ENCODE measurements at regions not wholly inside any gene's neighbourhood (a gene's known extent, or its start where the extent isn't known, plus 50 kb on each side); places are given as distances from the start of the nearest gene placed in this dataset.

GRCh38 chr3:20264900-20265567 lies 79.0 kb upstream of the SGO1 start:
- H3K79me2 ChIP-seq (ENCODE audit: insufficient read depth, low read length): no peaks in the 10 kb centered on the region
- H2AFZ ChIP-seq (ENCODE audit: low read length): no peak overlapping the region
- H3F3A ChIP-seq (ENCODE audit: low read depth): no peaks in the 10 kb centered on the region
- H3K27me3 ChIP-seq (ENCODE audit: insufficient read depth, low read length, poor library complexity, severe bottlenecking): no peaks in the 10 kb centered on the region
- H3K4me1 ChIP-seq (ENCODE audit: insufficient read depth, low read length, poor library complexity, severe bottlenecking): no peaks in the 10 kb centered on the region
- no peaks in the 10 kb centered on the region for H3K9me3 ChIP-seq (ENCODE audit: insufficient read depth, low read depth, low read length)
- no peaks in the 10 kb centered on the region for H4K20me1 ChIP-seq (ENCODE audit: insufficient read depth, low read length, poor library complexity, severe bottlenecking)
- no peaks in the 10 kb centered on the region for H3K36me3 ChIP-seq (ENCODE audit: insufficient read depth, low read length)
- H3K9ac ChIP-seq (ENCODE audit: low read depth, low read length, poor library complexity, severe bottlenecking): no peak overlapping the region
- no peaks in the 10 kb centered on the region for H3K9me2 ChIP-seq (replicated peaks; ENCODE audit: low read depth, low read length)
- no peak overlapping the region for H3K4me3 ChIP-seq (ENCODE audit: low read length, poor library complexity, severe bottlenecking)
- no peak overlapping the region for H3K4me2 ChIP-seq (ENCODE audit: low read depth, low read length, poor library complexity, severe bottlenecking)
- TF ChIP-seq CTCF (conservative IDR thresholded peaks at IDR 0.05; ENCODE audit: low read length) (no peak), EZH2phosphoT487 (IDR thresholded peaks at IDR 0.05; ENCODE audit: borderline replicate concordance) (no peak)

GRCh38 chr3:20258371-20258770 lies 72.4 kb upstream of the SGO1 start:
- H3K4me1 ChIP-seq (ENCODE audit: insufficient read depth, low read length, poor library complexity, severe bottlenecking): no peaks in the 10 kb centered on the region
- TF ChIP-seq EZH2phosphoT487 (IDR thresholded peaks at IDR 0.05; ENCODE audit: borderline replicate concordance): no peak
- no peak for TF ChIP-seq CTCF (conservative IDR thresholded peaks at IDR 0.05; ENCODE audit: low read length)

GRCh38 chr3:20256144-20256543 lies 70.1 kb upstream of the SGO1 start:
- H3K79me2 ChIP-seq (ENCODE audit: insufficient read depth, low read length): no peaks in the 10 kb centered on the region
- no peaks in the 10 kb centered on the region for H3K27me3 ChIP-seq (ENCODE audit: insufficient read depth, low read length, poor library complexity, severe bottlenecking)

More at GRCh38 chr3:20258371-20258770, 72.4 kb upstream of the SGO1 start:
- no peaks in the 10 kb centered on the region for H3K27me3 ChIP-seq (ENCODE audit: insufficient read depth, low read length, poor library complexity, severe bottlenecking)
- no peaks in the 10 kb centered on the region for H3K9me2 ChIP-seq (replicated peaks; ENCODE audit: low read depth, low read length)
- no peak overlapping the region for H2AFZ ChIP-seq (ENCODE audit: low read length)
- H3K79me2 ChIP-seq (ENCODE audit: insufficient read depth, low read length): no peaks in the 10 kb centered on the region
- H3K4me3 ChIP-seq (ENCODE audit: low read length, poor library complexity, severe bottlenecking): no peak overlapping the region
- H3K9me3 ChIP-seq (ENCODE audit: insufficient read depth, low read depth, low read length): no peaks in the 10 kb centered on the region
- no peaks in the 10 kb centered on the region for H4K20me1 ChIP-seq (ENCODE audit: insufficient read depth, low read length, poor library complexity, severe bottlenecking)
- H3F3A ChIP-seq (ENCODE audit: low read depth): no peaks in the 10 kb centered on the region
- no peaks in the 10 kb centered on the region for H3K36me3 ChIP-seq (ENCODE audit: insufficient read depth, low read length)
- no peak overlapping the region for H3K4me2 ChIP-seq (ENCODE audit: low read depth, low read length, poor library complexity, severe bottlenecking)
- H3K9ac ChIP-seq (ENCODE audit: low read depth, low read length, poor library complexity, severe bottlenecking): no peak overlapping the region

More at GRCh38 chr3:20256144-20256543, 70.1 kb upstream of the SGO1 start:
- Histone ChIP-seq H3K9ac (ENCODE audit: low read depth, low read length, poor library complexity, severe bottlenecking) (no peak overlapping the region), H3K4me1 (ENCODE audit: insufficient read depth, low read length, poor library complexity, severe bottlenecking) (no peaks in the 10 kb centered on the region), H3K4me2 (ENCODE audit: low read depth, low read length, poor library complexity, severe bottlenecking) (no peak overlapping the region), H4K20me1 (ENCODE audit: insufficient read depth, low read length, poor library complexity, severe bottlenecking) (no peaks in the 10 kb centered on the region), H3K36me3 (ENCODE audit: insufficient read depth, low read length) (no peaks in the 10 kb centered on the region), H3K9me3 (ENCODE audit: insufficient read depth, low read depth, low read length) (no peaks in the 10 kb centered on the region), H3K9me2 (replicated peaks; ENCODE audit: low read depth, low read length) (no peaks in the 10 kb centered on the region), H3K4me3 (ENCODE audit: low read length, poor library complexity, severe bottlenecking) (no peak overlapping the region), H2AFZ (ENCODE audit: low read length) (no peak overlapping the region), H3F3A (ENCODE audit: low read depth) (no peaks in the 10 kb centered on the region)
- no peak for TF ChIP-seq EZH2phosphoT487 (IDR thresholded peaks at IDR 0.05; ENCODE audit: borderline replicate concordance)
- TF ChIP-seq CTCF (conservative IDR thresholded peaks at IDR 0.05; ENCODE audit: low read length): no peak

Measured in Loucy (cell line).